PFSK-1 (cell line): ENCODE measurements at regions not wholly inside any gene's neighbourhood (a gene's known extent, or its start where the extent isn't known, plus 50 kb on each side); places are given as distances from the start of the nearest gene placed in this dataset.

Experiments used
- FOXP2 ChIP-seq: optimal IDR thresholded peaks from 2 replicates; pipeline ENCODE3; 2011; ENCODE audit warnings: borderline replicate concordance, control low read depth, inconsistent platforms; ENCODE audit not compliant: insufficient read depth; ENCODE audit errors: extremely low read length, extremely low read depth
- POLR2AphosphoS5 ChIP-seq: IDR thresholded peaks from 2 replicates; pipeline ENCODE4 v1.6.1; 2012; ENCODE audit warnings: low read depth, mild to moderate bottlenecking, control low read depth, low read length, moderate library complexity
- SIN3A ChIP-seq: IDR thresholded peaks from 2 replicates; pipeline ENCODE4 v1.6.1; 2012; ENCODE audit warnings: mild to moderate bottlenecking, low read length, moderate library complexity, borderline replicate concordance; ENCODE audit not compliant: insufficient read depth
- TAF1 ChIP-seq: IDR thresholded peaks from 2 replicates; pipeline ENCODE4 v1.6.1; 2012; ENCODE audit warnings: low read length, control low read depth, borderline replicate concordance; ENCODE audit not compliant: insufficient read depth
- TF ChIP-seq, protein P1 (sequence below), 2 experiments: IDR thresholded peaks; 2 replicates each; pipeline versions ENCODE4 v1.6.1 to v1.8.0; 2011 to 2012; ENCODE audit warnings: low read depth in 2 of 2, low read length in 2 of 2, control low read depth in 1 of 2, inconsistent platforms in 1 of 2, mild to moderate bottlenecking in 1 of 2, moderate library complexity in 1 of 2; ENCODE audit not compliant: insufficient read depth in 1 of 2

DNA sequence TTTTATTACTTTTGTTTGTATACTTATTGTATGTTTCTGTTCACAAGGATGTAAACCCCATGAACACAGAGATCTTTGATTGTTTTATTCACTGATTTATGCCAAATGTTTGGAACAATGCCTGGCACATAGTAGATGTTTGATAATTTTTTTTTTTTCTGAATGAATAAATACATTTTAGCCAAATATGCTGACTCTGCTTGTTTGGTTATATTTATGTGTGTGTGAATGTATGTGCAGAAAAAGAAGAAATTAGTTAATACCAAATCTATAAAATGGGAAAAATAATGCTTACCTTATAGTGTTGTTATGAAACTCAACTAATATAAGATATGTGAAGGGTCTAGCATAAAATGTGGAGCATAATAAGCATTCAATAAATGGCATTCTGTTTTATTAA lies 203.9 kb downstream of the MDFIC start:
- TF ChIP-seq SIN3A (no peak), POLR2AphosphoS5 (no peak), FOXP2 (no peak), TAF1 (no peak)
- TF ChIP-seq, protein P1, sequence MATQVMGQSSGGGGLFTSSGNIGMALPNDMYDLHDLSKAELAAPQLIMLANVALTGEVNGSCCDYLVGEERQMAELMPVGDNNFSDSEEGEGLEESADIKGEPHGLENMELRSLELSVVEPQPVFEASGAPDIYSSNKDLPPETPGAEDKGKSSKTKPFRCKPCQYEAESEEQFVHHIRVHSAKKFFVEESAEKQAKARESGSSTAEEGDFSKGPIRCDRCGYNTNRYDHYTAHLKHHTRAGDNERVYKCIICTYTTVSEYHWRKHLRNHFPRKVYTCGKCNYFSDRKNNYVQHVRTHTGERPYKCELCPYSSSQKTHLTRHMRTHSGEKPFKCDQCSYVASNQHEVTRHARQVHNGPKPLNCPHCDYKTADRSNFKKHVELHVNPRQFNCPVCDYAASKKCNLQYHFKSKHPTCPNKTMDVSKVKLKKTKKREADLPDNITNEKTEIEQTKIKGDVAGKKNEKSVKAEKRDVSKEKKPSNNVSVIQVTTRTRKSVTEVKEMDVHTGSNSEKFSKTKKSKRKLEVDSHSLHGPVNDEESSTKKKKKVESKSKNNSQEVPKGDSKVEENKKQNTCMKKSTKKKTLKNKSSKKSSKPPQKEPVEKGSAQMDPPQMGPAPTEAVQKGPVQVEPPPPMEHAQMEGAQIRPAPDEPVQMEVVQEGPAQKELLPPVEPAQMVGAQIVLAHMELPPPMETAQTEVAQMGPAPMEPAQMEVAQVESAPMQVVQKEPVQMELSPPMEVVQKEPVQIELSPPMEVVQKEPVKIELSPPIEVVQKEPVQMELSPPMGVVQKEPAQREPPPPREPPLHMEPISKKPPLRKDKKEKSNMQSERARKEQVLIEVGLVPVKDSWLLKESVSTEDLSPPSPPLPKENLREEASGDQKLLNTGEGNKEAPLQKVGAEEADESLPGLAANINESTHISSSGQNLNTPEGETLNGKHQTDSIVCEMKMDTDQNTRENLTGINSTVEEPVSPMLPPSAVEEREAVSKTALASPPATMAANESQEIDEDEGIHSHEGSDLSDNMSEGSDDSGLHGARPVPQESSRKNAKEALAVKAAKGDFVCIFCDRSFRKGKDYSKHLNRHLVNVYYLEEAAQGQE (IDR thresholded peaks at IDR 0.05; ENCODE audit: insufficient read depth in 1 of 2, low read depth in 2 of 2, low read length in 2 of 2): no peak

DNA sequence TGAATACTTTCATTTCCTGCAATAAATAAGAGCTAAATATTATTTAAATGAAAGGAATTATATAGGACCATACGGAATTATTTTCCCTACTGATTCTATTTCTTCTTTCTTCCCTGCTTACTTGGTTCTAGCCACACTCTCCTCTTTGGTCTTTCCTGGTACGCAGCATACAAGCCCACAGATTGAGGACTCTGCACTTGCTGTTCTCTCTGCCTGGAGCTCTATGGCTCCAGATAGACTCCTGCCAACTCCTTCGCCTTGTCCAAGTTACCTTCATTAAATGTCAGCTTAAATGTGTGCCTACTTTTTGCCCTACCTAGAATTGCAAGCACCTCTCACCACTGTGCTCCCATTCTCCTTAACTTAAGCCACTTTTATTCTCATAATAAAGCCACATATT lies 203.4 kb downstream of the MDFIC start:
- no peak for TF ChIP-seq SIN3A
- TF ChIP-seq POLR2AphosphoS5: no peak
- TF ChIP-seq, protein P1 (IDR thresholded peaks at IDR 0.05; ENCODE audit: insufficient read depth in 1 of 2, low read depth in 2 of 2, low read length in 2 of 2): no peak
- TF ChIP-seq FOXP2: no peak
- no peak for TF ChIP-seq TAF1

DNA sequence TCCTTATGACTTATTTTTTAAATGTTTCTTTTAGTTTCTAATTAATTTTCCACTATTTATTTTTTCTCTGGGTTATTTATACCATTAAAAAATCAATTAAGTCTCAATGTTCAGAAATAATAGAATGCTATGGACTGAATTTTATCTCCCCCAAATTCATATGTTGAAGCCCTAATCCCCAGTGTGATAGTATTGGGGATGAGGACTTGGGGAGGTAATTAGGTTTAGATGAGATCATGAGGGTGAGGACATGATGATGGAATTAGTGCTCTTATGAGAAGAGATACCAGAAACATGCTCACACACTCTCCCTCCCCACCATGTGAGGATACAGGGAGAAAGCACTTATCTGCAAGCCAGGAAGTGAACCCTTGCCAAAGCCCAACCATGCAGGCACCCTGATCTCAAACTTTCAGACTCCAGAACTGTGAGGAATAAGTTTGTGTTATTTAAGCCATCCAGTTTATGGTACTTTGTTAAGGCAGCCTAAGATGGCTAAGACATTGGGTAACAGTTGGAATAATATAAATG lies 202.6 kb downstream of the MDFIC start:
- no peak for TF ChIP-seq SIN3A
- no peak for TF ChIP-seq POLR2AphosphoS5
- TF ChIP-seq, protein P1 (IDR thresholded peaks at IDR 0.05; ENCODE audit: insufficient read depth in 1 of 2, low read depth in 2 of 2, low read length in 2 of 2): no peak
- no peak for TF ChIP-seq TAF1

DNA sequence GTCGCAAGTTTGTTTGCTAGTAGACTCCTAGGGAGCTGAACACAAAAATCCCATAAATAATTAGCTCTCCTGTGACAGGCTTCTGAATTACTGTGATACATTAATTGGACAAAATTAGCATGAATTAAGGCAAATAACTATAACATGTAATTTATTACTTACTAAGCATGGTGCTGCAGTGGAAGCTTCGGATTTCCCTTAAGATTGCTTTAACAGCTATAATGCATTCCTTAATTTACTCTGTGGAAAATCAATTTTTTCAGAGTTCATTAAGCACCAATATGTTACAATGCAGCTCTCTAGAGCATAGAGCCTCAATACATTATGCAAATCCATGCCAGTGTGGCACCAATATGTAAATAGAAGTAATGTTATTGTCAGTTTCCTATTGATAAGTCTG lies 201.5 kb downstream of the MDFIC start:
- TF ChIP-seq, protein P1 (IDR thresholded peaks at IDR 0.05; ENCODE audit: insufficient read depth in 1 of 2, low read depth in 2 of 2, low read length in 2 of 2): no peak
- TF ChIP-seq POLR2AphosphoS5 (no peak), TAF1 (no peak), SIN3A (no peak), FOXP2 (no peak)

DNA sequence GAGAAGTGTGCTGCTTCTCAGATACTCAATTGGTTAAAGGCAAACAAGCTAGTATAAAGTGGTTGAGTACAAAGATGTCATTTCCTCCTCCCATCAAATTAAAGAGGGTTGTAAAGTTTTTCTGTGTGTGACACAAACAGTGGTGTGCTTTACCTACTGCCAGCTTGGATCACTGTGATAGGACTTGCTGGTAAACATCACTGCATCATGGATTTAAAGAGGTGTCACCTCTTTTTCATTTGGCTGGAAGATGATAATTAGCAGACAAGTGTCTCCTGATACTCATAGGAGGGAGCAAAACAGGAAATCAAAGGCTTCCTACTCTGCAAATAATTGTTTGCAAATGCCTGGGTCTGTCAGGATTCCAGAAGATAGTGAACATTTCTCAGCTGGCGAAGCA lies 200.5 kb downstream of the MDFIC start:
- no peak; the same call in 1 of the 2 replicates for TF ChIP-seq POLR2AphosphoS5
- TF ChIP-seq TAF1: no peak
- TF ChIP-seq, protein P1 (IDR thresholded peaks at IDR 0.05; ENCODE audit: insufficient read depth in 1 of 2, low read depth in 2 of 2, low read length in 2 of 2): no peak
- no peak for TF ChIP-seq SIN3A
- no peak for TF ChIP-seq FOXP2
